Peyer's patch (tissue), 4 donors: ENCODE measurements at regions not wholly inside any gene's neighbourhood (a gene's known extent, or its start where the extent isn't known, plus 50 kb on each side); places are given as distances from the start of the nearest gene placed in this dataset.

Experiments
- CTCF ChIP-seq, 6 experiments: fragments of 450-650 bp in 4 of 6; fragments of 200-600 bp in 2 of 6; sonication (generic) in 1 of 6; IDR thresholded peaks; one replicate each; pipeline ENCODE4 v1.5.1; 2017 to 2019; ENCODE audit warnings: antibody characterized with exemption in 6 of 6, mild to moderate bottlenecking in 3 of 6, moderate library complexity in 1 of 6
- POLR2A ChIP-seq, 2 donors: fragments of 450-650 bp; IDR thresholded peaks; one replicate each; pipeline ENCODE4 v1.5.1; 2017; ENCODE audit warnings: antibody characterized with exemption in 2 of 2, mild to moderate bottlenecking in 2 of 2, moderate library complexity in 2 of 2

GRCh38 chr2:234887195-234887594 is 64.6 kb upstream of the SH3BP4 start:
- TF ChIP-seq POLR2A (IDR thresholded peaks at IDR 0.05) (no peak), CTCF (IDR thresholded peaks at IDR 0.05) (no peak)
